ENCODE measurements at regions not wholly inside any gene's neighbourhood (a gene's known extent, or its start where the extent isn't known, plus 50 kb on each side); places are given as distances from the start of the nearest gene placed in this dataset.
"Not testable (repeated sequence)": the region's sequence is repeated elsewhere in the genome, so short reads cannot be mapped to it uniquely, and the experiment has no call there.

GRCh38 chr2:114265261-114265660, 177.2 kb upstream of the DPP10 start:
- no peak for DNase-seq

GRCh38 chr2:114274957-114275356, 167.5 kb upstream of the DPP10 start:
- DNase-seq: no peak

GRCh38 chr2:114281188-114281587, 161.3 kb upstream of the DPP10 start:
- no peak for DNase-seq

GRCh38 chr2:114283774-114284173, 158.7 kb upstream of the DPP10 start:
- no peak for DNase-seq

- no peak for DNase-seq
Measured at GRCh38 chr2:114286438-114286837, 156.0 kb upstream of the DPP10 start.

- no peak for DNase-seq
Measured at GRCh38 chr2:114293355-114293754, 149.1 kb upstream of the DPP10 start.

GRCh38 chr2:114294741-114295140, 147.7 kb upstream of the DPP10 start:
- DNase-seq: no peak

- not testable (repeated sequence) for DNase-seq
Measured at GRCh38 chr2:114300351-114300750, 142.1 kb upstream of the DPP10 start.

- no peak for DNase-seq
Measured at GRCh38 chr2:114316532-114317300, 125.7 kb upstream of the DPP10 start.

- no peak for DNase-seq
Measured at GRCh38 chr2:114330594-114330993, 111.8 kb upstream of the DPP10 start.

- no peak for DNase-seq
Measured at GRCh38 chr2:114331934-114332333, 110.5 kb upstream of the DPP10 start.

- DNase-seq: no peak
Measured at GRCh38 chr2:114345246-114345645, 97.2 kb upstream of the DPP10 start.

- no peak for DNase-seq
Measured at GRCh38 chr2:114346658-114347057, 95.8 kb upstream of the DPP10 start.

GRCh38 chr2:114350186-114350725, 92.2 kb upstream of the DPP10 start:
- DNase-seq: no peak

GRCh38 chr2:114352988-114353387, 89.5 kb upstream of the DPP10 start:
- no peak for DNase-seq

- no peak for DNase-seq
Measured at GRCh38 chr2:114354199-114354598, 88.2 kb upstream of the DPP10 start.

GRCh38 chr2:114368705-114369104, 73.7 kb upstream of the DPP10 start:
- no peak for DNase-seq

- not testable (repeated sequence) for DNase-seq
Measured at GRCh38 chr2:114371721-114372120, 70.7 kb upstream of the DPP10 start.

GRCh38 chr2:114373591-114373990, 68.8 kb upstream of the DPP10 start:
- DNase-seq: no peak

GRCh38 chr2:114384441-114384840, 58.0 kb upstream of the DPP10 start:
- DNase-seq: no peak

- no peak for DNase-seq
Measured at GRCh38 chr2:114389021-114389420, 53.4 kb upstream of the DPP10 start.

Measured in fibroblast of skin of back (primary cell).